Osteocyte (in vitro differentiated cells): ENCODE measurements at regions not wholly inside any gene's neighbourhood (a gene's known extent, or its start where the extent isn't known, plus 50 kb on each side); places are given as distances from the start of the nearest gene placed in this dataset.

Source experiments
- DNase-seq: peaks from one replicate; pipeline ENCODE4 v3.0.0; 2021; ENCODE audit warnings: mixed read lengths; ENCODE audit not compliant: unreplicated experiment; ENCODE audit errors: extremely low spot score
- H3K27ac Mint-ChIP-seq: one replicate; pipeline ENCODE4 v1.8.0; 2021; ENCODE audit warnings: mild to moderate bottlenecking, mixed read lengths; ENCODE audit not compliant: unreplicated experiment
- H3K27me3 Mint-ChIP-seq: one replicate; pipeline ENCODE4 v1.8.0; 2021; ENCODE audit warnings: mixed read lengths; ENCODE audit not compliant: unreplicated experiment
- H3K36me3 Mint-ChIP-seq: one replicate; pipeline ENCODE4 v1.8.0; 2021; ENCODE audit warnings: mixed read lengths; ENCODE audit not compliant: unreplicated experiment
- H3K4me1 Mint-ChIP-seq: one replicate; pipeline ENCODE4 v1.8.0; 2021; ENCODE audit warnings: mixed read lengths; ENCODE audit not compliant: unreplicated experiment
- H3K4me3 Mint-ChIP-seq: one replicate; pipeline ENCODE4 v1.8.0; 2021; ENCODE audit warnings: mild to moderate bottlenecking, moderate library complexity, mixed read lengths; ENCODE audit not compliant: unreplicated experiment
- H3K9me3 Mint-ChIP-seq: one replicate; pipeline ENCODE4 v1.8.0; 2021; ENCODE audit warnings: mixed read lengths; ENCODE audit not compliant: unreplicated experiment
- CTCF ChIP-seq: fragments of 200-600 bp; sonication (generic); IDR thresholded peaks from 2 replicates; pipeline ENCODE4 v1.5.0; 2021; ENCODE audit warnings: antibody characterized with exemption, mild to moderate bottlenecking, moderate library complexity

GRCh38 chr5:37988454-37989046, 148.7 kb upstream of the GDNF start:
- Mint-ChIP-seq H3K36me3 (no peaks in the 10 kb centered on the region), H3K27me3 (peaks cover 42% of the 10 kb centered on the region), H3K27ac (no peak overlapping the region), H3K4me1 (no peaks in the 10 kb centered on the region), H3K4me3 (no peak overlapping the region), H3K9me3 (no peaks in the 10 kb centered on the region)
- no peak for TF ChIP-seq CTCF
- DNase-seq: no peak

- no peak overlapping the region for H3K27ac Mint-ChIP-seq
- H3K9me3 Mint-ChIP-seq: peaks cover 13% of the 10 kb centered on the region
- DNase-seq: no peak
- H3K4me3 Mint-ChIP-seq: no peak overlapping the region
- peaks cover 25% of the 10 kb centered on the region for H3K27me3 Mint-ChIP-seq
- H3K4me1 Mint-ChIP-seq: no peaks in the 10 kb centered on the region
- H3K36me3 Mint-ChIP-seq: no peaks in the 10 kb centered on the region
- TF ChIP-seq CTCF: no peak
Measured at GRCh38 chr5:37984300-37984699, 144.5 kb upstream of the GDNF start.

- H3K36me3 Mint-ChIP-seq: no peaks in the 10 kb centered on the region
- H3K4me1 Mint-ChIP-seq: no peaks in the 10 kb centered on the region
- TF ChIP-seq CTCF: no peak
- H3K4me3 Mint-ChIP-seq: no peak overlapping the region
- H3K27me3 Mint-ChIP-seq: peaks cover 25% of the 10 kb centered on the region
- H3K27ac Mint-ChIP-seq: no peak overlapping the region
- no peak for DNase-seq
- peaks cover 13% of the 10 kb centered on the region for H3K9me3 Mint-ChIP-seq
Measured at GRCh38 chr5:37983463-37983862, 143.6 kb upstream of the GDNF start.

- Mint-ChIP-seq H3K4me1 (no peaks in the 10 kb centered on the region), H3K27ac (no peak overlapping the region), H3K4me3 (no peak overlapping the region), H3K9me3 (peaks cover 13% of the 10 kb centered on the region), H3K36me3 (no peaks in the 10 kb centered on the region), H3K27me3 (peaks cover 3% of the 10 kb centered on the region)
- DNase-seq: no peak
- no peak for TF ChIP-seq CTCF
Measured at GRCh38 chr5:37979559-37979958, 139.7 kb upstream of the GDNF start.

GRCh38 chr5:37975531-37975930, 135.7 kb upstream of the GDNF start:
- peaks cover 1% of the 10 kb centered on the region for H3K9me3 Mint-ChIP-seq
- no peaks in the 10 kb centered on the region for H3K36me3 Mint-ChIP-seq
- DNase-seq: no peak
- peaks cover 12% of the 10 kb centered on the region for H3K27me3 Mint-ChIP-seq
- no peak overlapping the region for H3K27ac Mint-ChIP-seq
- H3K4me3 Mint-ChIP-seq: no peak overlapping the region
- no peaks in the 10 kb centered on the region for H3K4me1 Mint-ChIP-seq
- no peak for TF ChIP-seq CTCF
